GM19043 (cell line): ENCODE measurements at regions not wholly inside any gene's neighbourhood (a gene's known extent, or its start where the extent isn't known, plus 50 kb on each side); places are given as distances from the start of the nearest gene placed in this dataset.

ENCODE experiments used
- ATAC-seq: cut with Tn5 transposase; IDR thresholded peaks from one replicate; pipeline ENCODE4 v1.9.1; 2021; ENCODE audit warnings: low read depth; ENCODE audit not compliant: unreplicated experiment

DNA sequence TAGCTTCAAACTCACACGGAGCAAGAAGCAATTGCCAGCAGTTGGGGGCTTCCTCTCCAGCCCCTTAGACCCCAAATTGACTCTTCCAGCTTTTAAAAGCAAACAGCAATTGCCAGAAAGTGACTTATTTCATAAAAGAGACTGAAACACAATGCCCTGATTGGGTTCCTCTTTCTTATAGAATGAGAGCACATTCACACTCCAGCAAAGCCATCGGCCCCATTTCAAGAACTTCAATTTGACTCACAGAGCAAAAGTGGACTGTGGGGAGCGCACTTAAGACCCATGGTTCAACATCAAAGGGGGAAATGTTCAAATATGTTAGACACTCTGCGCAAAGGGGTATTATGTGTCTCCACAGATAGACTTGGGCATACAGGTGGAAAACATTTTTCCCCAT, 484.7 kb downstream of the BCL11A start:
- no peak for ATAC-seq

DNA sequence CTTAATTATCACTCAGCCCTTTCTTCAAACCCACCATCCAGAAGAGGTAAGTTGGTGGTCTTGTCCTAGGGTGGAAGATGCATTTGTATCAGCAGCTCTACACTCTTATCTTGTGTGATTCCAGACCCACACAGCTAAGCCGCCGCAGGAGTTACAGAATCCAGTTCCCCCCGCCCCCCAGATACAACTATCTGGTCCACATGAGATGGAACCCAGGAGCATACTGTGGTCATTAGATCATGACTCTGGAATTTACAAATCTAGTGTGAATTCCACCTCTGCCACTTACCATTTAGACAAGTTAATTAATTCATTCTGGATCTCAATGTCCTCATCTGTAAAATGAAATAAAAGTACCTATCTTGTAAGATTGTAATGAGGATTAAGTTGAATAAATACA, 486.4 kb downstream of the BCL11A start:
- ATAC-seq = no peak

DNA sequence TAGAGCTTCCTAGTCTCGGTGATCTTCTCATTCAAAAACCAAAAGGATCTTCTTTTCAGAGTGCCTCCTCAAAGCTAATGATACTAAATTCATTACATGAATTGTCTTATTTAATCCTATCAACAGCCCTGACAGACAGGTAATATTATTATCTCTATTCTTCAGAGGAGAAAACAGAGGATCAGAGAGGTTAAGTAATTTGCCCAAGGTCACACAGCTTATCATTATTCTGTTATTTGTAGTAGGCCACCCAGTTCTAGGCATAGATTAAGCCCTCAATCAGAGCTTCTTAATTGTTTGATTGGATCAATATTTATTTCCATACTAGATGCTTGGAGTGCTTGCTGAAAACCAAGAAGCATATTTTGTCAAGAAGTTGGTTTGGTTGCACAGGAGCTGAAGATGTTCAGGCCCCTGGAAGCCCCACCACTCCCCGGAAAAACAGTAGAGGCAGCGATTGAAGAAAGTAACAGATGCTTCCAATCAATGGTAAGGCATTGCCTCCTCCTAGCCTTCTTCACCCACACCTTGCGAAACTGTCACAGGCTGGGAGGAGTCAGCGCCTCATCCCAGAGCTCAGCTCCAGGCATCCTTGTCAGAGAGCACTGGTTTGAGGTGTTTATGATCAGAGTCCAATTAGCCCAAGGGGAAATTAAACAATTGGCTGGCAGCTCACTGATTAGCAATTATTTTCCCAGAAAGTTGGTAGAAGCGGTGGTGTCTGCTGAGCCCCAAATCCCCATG, 487.2 kb downstream of the BCL11A start:
- ATAC-seq = no peak

DNA sequence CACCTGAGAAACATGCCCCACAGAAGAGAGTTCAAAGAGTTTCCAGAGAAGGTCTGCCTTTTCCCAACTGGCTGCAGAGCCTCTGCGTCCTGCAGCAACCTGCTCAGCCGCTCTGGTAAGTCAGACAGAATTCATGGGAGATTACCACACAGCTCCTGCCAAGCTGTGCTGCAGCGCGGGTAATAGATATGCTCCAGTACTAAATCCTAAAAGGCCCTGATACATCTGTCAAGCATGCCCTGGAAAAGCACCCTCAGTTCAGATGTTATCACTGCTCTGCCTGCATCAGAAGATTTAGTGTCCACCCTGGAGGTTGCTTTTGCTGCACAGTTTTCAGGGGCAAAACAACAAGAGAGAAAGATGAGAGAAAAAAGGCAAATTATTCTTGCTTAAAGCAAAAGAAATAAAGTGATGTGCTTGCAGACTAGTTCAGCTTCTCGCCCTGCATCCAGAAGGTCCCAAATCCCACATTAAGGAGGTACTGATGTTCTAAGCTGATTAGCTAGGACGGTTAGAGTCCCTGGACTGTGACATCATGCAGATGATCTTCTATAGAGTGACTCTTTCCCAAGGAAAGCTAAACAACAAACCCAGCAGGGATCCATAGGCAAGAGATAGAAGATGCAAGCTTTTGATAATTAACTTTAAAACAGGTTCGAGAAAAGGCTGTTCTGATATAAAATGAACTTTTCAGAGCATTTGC, 488.6 kb downstream of the BCL11A start:
- ATAC-seq = no peak

DNA sequence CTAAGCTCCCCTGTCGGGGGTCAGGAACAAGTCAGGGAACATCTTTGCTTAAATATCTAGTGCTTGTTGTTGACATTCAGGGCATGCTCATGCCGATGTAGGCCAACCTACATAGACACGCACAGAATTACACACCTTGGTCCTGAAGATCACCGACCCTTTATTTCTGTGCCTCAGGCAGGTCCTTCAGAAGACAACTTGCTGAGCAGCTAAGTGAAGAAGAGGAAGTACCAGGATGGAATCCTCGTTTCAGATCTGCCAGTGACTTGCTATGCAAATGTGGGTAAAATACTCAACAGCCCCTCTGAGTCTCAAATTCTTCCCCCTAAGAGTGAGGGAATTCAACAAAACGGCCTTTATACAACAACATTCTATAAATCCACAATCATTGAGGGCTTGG, 494.7 kb downstream of the BCL11A start:
- no peak for ATAC-seq

DNA sequence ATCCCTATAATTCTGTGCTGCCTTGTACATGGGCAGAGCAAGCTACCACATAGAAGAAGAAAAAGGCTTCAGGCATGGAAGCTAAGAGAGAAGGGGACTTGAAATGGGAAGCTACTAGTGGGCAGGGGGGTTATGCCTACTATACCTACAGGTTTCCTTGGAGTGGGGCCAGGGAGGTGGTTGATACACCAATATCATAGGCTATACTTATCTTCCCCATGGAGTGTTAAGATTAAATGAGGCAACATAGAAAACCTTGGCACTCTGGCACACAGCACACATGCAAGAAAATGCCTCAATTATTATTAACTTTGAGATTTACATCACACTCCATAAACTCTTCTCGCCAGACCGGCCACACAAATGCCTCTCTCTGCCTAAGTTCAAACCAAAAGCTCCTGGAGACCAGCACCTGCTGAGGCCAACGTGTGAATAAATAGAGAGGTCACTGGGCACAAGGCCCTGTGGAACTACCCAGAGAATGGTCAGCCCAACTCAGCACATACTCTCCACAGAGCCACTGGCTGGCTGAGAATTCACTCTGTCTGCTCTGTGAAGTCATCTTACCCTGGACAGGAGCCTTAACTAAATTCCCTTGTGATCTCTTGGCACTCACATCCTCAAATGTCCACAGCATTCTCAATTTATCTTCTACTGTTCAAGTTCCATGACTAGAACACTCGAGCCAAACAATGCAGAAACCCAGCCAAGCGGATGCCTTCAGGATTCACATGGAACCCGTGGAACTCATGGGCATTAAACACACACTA, 498.7 kb downstream of the BCL11A start:
- no peak for ATAC-seq

DNA sequence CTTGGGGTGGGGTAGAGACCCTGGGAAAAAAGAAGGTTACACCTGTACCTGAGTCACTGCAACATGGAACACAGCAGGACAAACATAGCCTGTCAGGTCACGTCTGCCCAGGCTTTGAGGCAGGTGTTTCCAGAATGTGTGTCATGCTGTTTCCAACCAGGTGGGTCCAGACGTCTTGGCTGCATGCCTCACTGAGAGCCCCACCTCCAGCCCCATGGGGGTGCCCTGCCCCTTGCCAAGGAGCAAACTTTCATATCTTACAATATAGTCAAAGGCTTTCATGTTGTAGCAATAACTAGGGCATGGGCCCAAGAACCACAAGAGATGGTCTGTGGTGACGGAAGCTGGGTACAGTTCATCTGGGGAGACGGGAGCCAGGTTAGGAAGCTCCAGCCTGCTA, 499.7 kb downstream of the BCL11A start:
- no peak for ATAC-seq

DNA sequence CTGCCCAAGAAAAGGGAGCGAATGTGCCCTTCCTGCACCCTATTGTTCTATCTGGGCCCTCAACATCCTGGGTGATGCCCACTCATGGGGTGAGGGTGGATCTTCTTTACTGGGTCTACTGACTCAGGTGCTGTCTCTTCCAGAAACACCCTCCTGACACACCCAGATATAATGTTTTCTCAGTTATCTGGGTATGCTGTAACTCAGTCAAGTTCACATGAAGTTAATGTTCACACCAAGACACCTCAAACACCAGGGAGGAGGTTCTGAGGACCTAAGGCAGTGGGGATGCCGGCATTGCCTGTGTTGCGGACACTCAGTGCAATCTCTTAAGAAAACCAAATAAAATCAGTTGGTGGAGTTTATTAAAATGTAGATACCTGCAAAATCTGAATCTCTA, 500.9 kb downstream of the BCL11A start:
- ATAC-seq = no peak

DNA sequence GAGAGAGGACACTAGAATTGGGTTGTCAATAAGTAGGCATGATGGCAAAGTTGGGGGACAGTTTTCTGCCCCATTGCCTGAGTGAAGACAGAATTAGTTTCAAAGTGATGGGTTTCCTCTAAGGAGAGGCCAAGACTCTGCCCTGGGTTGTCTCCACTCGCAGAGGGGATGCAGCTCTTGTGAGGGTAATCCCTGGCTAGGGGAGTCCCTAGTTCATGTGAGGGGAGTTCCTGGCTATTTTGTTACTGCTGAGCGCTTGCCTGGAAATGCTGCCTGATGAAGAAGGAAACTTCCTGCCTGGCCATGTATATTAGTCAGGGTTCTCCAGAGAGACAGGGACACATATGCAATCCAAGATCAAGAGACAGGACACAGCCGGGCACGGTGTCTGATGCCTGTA, 501.5 kb downstream of the BCL11A start:
- no peak for ATAC-seq

DNA sequence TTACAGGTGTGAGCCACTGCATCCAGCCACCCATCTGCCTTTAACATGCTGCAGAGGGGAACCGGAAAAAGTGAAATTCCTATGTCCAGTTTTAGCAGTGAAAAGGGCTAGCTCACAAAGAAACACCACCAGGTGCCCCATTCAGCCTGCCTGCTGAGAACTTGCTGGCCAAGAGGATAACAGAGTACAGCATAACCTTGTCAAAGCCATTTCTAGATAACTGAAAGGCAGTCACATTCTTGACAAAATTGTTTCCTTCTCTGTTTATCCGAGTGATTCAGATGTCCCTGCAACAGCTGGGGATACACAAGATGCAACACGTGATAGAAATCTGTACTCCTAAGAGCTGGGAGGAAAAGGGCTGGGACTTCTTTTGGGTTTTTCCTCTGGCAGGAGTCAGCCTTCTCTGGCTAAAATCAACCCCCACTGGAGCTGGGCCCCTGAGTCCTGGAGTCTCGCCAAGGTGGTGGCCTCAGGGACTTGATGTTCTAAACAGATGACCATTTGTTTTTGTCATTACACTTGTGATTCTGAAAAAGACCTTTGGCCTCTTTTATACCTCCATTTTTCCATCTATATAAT, 505.4 kb downstream of the BCL11A start:
- no peak for ATAC-seq

DNA sequence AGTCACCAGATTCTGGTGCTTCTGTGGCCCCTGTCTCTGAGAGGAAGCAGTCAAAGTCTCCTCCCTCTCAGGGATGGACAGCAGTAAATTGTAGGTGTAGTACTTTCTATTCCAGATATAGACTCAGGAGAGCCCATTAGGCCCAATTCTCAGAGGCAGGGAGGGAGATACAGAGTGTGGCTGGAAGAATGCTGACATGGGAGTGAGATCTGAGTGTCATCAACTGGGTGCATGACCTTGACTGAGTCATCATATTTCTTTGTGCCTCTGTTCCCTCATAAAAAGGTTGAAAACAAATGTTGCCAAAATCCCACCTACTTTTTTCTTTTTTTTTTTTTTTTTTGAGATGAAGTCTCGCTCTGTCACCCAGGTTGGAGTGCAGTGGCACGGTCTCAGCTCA, 506.1 kb downstream of the BCL11A start:
- no peak for ATAC-seq

DNA sequence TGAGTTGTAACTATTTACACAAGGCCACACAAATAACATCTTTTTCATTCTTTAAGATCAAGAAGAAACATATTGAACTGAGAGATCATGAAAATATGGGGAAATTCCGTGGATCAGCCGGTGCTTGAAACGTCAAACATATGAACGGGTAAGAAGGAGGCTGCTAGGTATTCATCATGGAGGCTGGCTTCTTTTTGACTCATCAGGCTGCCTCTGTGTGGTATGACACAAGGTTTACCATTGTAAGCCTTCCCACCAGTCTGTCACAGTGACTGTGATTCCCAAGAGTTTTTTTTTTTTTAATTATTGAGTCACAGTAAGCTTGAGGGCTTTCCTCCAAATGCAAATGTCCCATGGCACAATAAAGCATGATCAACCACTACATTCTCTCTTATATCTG, 506.9 kb downstream of the BCL11A start:
- ATAC-seq = no peak

DNA sequence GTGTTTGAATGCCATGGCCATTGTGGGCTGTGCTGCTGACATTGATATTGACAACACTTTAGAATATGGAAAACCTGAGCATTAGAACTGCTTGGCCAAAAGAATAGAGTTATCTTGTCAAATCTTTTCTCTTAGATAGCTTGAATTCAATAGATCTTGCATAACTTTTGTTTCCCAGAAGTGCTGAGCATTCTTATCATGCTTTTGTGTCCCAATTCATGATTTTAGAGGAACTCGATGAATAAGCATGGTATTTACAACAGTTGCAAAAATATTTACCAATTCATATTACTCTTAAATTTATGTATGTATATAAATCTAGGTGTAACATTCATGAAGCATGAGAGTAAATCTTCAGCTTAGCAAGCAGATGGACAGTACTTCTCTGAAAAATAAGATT, 508.0 kb downstream of the BCL11A start:
- no peak for ATAC-seq

DNA sequence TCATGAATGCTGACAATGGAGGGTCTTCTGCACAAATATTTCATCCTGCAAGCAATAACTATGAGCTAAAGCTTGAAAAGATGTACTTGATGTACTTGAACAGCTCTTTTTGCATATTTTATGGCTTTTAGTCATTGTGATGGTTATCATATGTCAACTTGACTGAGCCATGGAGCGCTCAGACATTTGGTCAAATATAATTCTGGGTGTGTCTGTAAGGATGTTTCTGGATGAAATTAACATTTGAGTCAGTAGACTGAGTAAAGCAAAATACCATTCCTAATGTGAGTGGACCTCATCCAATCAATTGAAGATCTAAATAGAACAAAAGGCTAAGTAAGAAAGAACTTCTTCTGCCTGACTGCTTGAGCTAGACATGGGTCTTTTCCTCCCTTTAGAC, 509.0 kb downstream of the BCL11A start:
- ATAC-seq = no peak

DNA sequence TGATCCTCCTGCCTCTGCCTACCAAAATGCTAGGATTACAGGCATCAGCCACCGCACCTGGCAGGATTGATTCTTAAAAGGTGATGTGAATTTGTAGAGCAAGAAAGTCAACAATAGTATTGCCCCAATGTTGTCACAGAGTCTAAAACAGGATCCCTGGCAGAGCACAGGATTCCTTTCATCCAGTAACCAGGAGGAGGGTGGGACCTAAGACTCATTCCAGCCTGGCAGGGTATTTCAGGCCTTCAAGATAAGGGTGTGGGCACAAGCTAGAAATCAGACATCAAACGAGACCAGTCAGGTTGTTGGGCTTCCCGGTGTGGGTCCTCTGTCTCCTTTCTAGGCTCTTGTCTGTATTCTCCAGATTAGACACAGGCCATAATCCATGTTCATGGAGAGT, 511.4 kb downstream of the BCL11A start:
- ATAC-seq = no peak

DNA sequence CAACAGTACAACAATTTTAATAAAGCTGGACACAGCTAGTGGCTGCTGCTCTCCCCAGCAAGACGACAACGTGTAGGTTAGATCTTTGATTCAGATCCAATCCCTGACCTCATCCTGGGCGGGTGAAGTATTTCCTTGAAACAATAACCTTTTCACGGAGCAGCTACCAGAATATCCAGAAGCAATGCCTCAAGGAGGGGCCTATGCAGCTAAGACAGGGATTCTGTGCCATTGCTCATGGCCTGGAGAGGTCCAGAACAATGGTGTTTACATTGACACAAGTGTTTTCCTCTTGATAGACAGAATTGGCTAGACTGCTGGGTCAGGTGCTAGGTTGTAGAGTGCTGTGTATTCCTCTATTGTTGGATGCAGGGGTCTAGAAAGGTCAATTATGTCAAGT, 520.1 kb downstream of the BCL11A start:
- no peak for ATAC-seq

DNA sequence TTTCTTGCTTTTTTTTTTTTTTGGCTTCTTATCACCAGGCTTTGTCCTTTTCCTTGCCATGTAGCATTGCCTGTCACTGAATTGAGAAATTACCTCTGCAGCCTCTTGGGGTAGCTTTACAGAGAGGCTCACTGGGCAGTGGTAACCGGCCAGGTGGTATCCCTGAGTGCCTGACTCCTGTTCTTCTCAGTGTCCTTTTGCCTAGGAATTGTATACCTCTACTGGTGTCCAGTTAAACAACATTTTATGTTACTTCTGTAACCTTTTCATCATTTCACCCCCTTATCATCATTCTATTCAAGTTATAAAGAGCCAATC, 523.9 kb downstream of the BCL11A start:
- no peak for ATAC-seq

DNA sequence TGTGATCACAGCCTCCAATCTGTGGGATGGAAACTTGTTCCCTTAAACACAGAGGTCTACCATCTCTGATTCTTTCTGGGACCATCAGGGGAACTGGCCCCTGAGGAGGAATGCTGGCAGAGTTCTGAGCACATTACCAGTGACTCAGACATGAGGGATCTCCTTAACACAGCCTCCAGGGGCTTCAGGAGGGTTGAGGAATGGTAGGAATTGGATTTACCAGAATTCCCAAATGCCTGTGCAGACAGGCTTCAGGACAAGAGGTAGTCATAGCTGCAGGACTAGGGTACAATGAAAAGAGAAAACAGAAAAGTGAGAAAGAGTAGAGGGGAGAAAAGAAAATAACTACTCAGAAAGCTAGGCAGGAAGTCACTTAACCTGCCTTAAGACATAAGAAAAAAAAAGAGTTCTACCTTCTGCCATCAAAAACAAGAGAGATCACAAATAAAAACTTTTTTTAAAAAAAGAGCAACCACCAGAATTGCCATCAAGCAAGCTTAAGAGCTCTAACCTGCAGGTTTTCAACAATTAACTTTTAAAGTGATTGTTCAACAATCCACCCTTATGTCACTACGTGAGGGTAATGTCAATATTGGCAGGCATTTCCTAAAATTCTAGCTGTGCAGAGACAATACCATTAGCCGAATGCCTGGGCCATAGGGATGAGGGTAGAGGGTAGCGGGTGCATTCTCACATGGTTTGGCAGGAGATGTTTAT, 524.4 kb downstream of the BCL11A start:
- ATAC-seq = no peak

DNA sequence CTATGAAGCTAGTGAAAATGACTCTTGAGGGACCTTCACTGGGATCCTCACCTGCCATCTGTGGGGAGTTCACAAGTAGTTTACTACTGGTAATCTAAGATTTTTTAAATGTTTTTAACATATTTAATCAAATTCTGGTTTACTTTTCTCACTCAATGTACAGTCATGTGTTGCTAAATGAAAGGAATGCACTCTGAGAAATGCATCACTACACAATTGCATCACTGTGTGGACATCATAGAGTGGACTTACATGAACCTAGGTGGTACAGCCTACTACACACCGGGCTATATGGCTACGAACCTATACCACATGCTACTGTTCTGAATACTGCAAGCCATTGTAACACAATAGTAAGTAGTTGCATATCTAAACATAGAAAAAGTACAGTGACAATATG, 528.0 kb downstream of the BCL11A start:
- ATAC-seq = no peak

DNA sequence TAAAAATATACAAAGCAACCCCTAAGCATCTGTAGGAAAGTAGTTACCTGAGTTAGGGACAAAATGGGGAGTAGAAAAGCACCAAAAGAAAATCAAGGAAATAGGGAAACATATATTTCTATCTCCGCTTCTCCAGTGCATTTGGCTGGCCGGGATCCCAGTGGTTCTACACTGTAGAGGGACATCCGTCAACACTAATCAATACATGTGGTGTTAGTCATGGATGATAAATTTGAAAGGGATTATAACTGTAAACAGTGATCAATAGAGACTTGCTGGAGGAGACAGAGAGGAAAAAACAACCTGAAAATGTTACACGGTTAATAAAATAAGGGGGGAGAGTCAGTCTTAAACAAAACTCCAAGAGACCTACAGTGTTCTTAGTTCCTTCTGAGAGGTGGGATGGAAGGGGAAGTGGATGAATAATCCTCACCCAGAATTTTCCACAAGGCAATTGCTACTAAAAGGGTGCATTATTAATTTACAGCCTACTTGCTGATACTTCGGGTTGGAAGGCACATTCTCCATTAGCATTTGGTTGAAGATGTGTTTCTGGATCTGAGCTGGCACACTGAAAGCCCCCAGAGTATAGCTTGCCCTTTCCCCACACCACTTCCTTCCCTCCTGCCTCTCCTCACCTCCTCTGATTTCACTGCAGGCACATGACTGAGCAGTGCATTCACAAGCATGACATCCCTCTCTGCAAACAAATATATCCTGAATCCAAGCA, 530.0 kb downstream of the BCL11A start:
- ATAC-seq = no peak
